ENCODE measurements at regions not wholly inside any gene's neighbourhood (a gene's known extent, or its start where the extent isn't known, plus 50 kb on each side); places are given as distances from the start of the nearest gene placed in this dataset.
"Not testable (repeated sequence)": the region's sequence is repeated elsewhere in the genome, so short reads cannot be mapped to it uniquely, and the experiment has no call there.

DNA sequence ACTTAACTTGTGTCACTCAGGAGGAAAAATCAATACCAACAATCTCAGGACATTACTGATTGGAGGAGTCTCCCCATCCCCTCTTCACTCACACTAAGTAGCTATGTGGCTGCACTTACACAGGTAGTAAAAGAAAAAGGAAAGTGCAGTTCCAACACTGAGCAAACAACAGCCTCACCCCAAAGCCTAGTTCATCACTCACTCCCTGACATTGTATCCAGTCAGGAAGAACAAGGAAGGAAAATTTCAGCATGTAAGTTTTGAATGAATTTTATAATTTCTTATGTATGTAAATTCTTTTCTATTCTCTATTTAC is 273.4 kb downstream of the IGSF11 start:
- no peak for DNase-seq

DNA sequence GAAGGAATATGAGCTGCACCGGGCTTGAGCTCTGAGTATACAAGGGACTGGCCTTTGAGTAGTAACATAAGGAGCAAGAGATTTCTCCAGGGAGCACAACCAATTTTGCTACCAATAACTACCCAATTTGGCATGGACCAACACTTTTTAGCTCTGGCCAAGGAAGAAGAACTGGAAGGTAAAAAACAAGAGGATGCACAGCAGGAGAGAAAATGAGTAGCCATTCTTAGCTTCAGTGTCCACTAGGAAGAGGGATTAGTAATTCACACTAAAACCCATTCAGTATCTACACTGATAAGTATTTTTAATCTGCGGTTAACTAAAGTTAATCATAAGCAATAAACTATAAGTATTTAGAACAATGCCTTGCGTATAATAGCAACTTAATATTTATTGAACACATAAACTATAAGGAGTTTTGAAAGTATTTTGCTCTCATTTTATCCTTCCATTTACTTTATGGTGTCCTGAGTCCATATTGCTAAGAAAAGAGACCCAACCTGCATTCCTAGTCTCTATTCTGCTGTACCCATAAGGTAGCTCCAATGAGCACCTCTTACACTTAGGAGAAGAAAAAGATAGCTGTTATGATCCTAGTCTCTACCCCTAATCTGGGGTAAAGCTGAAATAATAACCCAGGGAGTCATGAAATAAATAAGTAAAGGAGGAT is 268.9 kb downstream of the IGSF11 start:
- DNase-seq = no peak

DNA sequence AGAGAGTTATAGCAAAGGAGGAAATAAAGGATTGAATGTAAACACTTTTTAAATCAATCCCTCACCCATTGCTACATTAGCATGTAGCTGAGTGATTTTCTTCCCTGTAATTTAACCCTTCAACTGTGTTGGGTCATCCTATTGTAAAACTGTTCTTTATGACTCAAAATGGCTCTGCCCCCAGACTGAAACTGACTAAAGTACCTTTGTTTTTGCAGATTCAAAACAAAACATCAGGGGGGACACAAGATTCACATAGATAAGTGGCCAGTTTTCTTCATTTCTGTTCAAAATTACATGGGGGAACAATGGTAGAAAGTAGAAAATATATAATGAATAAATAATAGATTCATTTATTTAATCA is 268.4 kb downstream of the IGSF11 start:
- no peak for DNase-seq

DNA sequence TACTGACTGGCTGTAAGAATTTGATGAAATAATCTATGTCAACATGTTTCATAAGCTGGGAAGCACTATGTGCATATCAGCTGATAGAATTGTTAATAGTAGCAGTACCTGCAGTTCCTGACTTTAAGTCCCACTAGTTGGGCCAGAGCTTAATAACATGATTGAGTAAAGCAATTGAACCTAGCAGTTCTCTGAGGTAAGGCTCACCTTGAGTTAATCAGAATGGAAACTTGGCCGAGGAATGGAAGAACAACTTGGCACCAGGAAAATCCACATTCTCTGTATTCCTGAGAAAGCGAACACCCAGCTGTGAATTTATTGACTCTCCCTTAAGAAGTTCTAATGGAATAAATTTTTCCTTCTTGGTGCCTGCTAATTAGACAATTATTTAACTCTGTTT is 262.6 kb downstream of the IGSF11 start:
- no peak for DNase-seq

DNA sequence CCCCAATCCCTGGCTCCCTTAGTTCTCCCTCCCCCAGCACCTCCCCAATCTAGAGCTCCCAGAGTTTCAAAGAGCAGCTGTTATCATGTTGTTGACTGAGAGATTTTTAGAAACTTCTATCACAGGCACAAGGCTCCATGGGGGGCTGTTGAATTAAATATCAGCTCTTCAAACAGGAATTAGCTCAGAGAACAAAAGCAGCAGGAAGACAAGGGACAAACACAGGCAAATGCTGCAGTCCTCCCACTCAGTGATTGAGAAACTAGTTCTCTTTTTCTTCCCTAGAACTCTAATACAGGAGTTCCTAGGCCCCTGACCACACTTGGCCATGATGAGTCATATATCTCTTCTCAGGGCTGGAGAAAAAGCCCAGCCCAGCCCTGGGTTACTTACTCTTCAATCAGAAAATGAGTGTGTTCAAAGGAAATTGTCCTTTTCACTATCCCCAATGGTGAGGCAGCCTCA is 262.1 kb downstream of the IGSF11 start:
- DNase-seq = no peak

DNA sequence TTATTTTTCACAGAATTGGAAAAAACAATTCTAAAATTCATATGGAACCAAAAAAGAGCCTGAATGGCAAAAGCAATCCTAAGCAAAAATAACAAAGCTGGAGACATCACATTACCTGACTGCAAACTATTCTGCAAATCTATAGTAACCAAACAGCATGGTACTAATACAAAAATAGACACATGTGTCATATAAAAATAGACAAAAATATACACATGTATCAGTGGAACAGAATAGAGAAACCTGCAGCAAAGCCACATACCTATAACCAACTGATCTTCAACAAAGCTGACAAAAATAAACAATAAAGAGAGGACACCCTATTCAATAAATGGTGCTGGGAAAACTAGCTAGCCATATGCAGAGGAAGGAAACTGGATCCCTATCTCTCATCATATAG is 259.6 kb downstream of the IGSF11 start:
- DNase-seq = no peak

DNA sequence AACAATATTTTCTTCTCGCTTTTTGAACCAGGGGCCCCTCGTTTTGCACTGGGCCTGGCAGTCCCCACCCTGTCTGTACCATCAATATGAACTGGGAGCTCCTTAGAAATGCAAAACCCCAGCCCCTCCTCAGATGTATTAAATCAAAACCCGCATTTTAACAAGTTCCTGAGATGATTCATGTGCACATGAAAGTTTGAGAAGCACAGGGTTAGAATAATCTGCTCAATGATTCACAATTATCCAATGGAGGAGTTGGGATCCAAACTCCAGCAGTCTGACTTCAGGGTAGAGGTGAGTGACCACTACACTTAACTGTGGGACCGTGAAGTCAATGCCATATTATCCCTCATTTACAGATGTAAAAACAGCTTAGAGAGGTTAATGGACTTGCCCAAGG is 256.4 kb downstream of the IGSF11 start:
- no peak for DNase-seq

DNA sequence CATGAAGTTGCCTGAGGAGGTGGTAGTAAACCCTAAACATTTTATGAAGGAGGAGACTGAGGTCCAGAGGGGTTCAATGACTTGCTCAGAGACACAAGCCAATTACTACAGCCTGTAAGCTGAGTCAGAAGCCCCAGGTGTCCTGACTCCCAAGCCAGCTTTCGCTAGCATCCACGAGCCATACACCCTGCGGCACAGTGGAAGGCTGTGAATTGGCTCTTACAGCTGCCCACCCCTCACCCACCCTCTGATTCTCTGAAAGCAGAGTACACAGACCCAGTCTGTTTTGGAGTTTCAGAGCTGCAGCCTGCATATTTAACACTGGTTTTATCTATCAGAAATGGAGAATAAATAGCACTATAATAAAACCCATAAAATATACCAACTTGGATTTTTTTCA is 253.4 kb downstream of the IGSF11 start:
- DNase-seq = no peak

DNA sequence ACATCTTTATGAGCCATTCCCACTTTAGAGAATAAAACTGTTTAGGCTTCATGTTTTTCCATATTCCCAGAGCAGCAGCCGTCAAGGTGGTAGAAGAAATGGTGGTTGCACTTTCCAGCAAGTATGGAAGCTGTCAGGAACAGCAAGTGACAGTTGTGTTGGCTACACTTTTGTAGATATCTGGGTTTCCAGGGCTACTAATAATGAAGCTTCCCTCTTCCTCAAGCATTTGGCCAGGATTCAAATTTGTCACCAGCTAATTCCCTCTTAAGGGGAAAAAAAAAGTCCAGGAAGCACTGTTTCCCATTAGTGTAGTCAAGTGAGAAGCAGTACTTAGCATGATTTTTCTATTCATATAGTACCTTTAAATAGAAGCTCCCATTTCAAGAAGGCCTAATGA is 252.8 kb downstream of the IGSF11 start:
- DNase-seq = no peak

DNA sequence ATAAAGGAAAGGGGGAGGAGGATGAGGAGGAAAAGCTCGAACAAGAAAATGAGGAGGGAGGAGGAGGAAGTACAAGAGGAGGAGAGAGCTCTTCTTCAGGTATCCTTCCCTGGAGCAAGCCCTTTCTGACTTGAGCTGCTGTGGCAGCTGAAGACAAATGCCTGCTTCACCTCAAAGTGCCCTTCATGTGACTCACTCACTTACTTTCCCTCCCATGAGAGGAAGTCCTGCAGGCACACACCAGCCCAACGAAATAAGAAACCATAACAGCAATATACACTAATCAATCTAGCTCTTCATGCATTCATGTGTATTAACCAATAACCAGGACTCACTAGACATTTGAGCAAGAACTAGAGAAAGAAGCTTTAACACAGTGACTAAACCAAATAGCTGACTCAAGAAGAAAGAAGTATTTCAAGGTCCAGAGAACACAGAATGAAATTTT is 251.9 kb downstream of the IGSF11 start:
- DNase-seq = no peak

DNA sequence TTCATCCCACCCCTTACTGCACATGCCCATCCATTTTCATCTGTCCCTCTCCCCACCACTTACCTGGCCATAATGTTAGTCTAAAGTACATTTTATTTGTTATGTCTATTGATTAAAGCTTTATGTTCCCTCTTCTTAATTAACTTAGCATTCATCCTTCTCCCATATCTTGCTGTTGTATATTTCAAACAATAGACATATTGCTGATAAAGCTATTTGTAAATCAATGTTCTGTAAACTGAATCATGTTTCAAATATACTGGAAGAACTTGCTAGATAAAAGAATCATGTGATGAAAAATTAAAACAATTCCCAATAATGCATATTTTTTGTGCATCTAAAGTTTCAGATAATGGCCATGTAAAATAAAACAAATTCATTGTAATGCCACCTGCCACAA is 249.2 kb downstream of the IGSF11 start:
- no peak for DNase-seq

DNA sequence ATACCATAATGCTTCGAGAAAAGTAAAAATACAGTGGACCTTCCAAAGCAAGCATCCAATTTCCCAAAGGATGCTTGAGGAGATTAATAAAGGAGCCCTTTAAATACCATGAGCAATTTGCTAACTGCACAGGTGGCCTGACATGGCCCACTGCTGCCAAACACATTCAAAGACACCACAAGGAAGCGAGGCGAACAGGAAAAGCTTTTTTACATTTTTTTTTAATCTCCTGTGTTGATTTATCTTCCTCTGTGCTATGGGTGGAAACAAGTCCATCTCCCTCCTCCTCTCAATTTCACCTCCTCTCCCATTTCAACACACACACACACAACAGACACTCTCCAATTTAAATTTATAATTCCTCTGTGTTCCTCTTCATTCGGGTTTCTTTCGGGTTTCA is 243.4 kb downstream of the IGSF11 start:
- no peak for DNase-seq

DNA sequence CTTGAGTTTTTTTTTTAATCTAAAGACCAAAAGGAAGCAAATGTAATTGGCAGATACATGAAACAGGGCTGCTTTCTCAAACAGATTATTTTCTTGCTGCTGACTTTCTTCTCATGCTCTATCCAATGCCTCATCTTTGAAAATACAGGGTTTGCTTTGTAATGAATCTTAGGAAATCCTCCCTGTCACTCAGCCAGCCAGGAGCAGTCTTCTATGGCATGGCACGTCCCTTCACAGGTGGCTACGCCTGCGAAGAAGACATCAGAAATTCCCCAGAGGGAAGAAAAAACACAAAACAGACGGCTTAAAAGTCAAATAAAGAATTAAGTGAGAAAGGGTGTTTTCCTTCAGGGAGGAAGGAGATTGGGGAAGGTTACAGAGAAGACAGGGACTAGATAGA is 242.5 kb downstream of the IGSF11 start:
- DNase-seq = no peak

DNA sequence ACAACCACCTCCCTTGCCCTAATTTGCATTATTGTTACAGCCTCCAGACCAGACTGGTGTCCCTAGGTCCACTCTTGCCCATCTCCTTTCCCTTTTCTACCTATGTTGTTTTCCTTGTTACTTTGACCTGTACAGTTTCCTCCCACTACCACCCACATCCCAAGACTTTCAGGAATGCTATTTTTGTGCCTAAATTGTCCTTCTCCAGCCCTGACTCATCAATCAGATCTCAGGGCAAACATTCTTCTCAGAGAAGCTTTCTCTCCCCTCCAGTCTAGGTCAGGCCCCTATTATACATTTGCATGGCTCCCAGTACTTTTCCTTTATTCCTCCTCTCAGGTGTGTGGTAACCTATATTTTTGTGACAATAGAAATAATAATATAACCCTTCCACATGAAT is 241.5 kb downstream of the IGSF11 start:
- DNase-seq = no peak

DNA sequence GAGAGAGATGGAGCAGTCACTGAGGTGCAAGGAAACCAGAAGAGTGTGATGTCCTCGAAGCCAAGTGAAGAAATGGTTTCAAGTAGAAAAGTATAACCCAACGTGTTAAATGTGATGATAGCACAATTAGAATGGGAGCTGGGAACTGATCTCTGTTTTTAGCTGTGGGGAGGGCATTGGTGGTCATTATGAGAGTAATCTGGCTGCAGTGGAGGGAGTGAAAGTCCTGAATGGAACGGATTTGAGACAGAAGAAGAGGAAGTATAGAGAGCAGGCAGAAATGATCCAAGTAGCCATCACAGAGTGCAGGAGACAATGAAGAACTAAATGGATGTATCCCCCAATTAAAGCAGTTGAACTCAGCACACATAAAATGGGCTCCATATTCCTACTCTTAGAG is 235.3 kb downstream of the IGSF11 start:
- DNase-seq = no peak

DNA sequence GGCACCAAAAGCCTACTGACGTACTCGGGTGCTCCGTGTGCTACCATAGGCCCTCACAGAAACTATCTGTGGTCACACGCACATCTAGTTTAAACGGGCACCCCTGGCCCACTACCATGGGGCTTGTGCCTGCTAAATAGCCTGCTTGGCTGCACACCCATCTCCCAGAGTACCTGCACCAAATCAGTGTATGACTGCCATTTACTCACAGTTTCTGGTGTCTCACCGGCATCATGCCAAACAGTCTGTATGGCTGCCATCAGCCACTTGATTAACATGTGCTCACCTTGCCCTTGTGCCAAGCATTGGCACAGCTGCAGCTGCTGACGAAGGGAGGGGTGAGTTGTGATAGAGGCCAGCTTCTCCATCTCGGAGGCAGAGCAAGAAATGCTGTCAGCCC is 232.7 kb downstream of the IGSF11 start:
- DNase-seq = no peak

DNA sequence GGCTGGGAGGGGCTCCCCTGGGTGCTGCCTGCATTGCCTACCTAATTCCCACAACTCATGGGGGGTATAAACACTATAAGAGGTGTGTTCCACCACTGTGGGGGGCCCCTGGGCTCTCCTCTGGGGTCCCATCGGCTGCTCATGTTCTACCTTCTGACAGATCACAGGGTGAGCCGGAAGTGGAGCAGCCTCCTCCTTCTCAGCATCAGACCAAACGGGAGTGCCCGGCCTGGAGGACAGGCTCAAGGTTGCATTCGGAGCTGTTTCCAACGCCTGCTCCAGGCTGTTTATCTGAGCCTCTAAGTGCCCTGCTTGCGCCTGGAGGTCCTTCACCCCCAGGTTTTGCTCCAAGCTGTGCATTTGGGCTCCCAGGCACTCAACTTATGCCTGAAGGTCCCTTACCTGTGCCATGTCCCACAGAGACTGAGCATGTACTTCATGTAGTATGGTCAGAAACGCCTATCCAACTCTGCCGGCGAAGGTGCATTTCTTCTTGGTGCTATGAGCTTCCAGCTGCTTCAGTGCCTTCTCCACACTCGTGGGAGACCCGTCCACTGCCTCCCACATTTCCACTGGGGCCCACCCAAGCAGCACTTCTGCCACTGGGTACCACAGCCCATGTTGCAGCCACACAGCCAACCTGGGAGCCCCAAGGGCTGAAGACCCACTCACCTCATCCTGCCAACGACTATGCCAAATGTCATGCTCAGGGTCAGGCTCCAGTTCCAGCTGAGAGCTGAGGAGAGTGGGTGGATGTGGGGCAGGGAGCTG is 232.1 kb downstream of the IGSF11 start:
- no peak for DNase-seq

DNA sequence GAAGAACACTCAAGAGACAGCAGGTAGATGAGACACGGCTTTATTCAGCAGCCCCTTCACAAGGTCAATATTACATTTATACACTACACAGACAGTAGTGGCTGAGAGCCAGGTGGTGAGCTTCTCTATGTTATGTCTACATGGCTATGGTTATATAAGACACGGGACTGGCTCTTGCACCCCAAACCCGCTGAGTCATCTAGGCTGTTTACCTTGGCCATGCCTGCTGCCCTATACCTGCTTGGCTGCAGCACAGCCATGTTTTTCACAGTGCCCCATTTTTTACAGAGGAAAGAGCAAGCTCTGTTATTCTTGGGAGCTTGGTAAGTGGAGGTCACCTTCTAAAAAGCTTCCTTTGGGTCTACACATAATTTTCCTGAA is 231.6 kb downstream of the IGSF11 start:
- DNase-seq = no peak

DNA sequence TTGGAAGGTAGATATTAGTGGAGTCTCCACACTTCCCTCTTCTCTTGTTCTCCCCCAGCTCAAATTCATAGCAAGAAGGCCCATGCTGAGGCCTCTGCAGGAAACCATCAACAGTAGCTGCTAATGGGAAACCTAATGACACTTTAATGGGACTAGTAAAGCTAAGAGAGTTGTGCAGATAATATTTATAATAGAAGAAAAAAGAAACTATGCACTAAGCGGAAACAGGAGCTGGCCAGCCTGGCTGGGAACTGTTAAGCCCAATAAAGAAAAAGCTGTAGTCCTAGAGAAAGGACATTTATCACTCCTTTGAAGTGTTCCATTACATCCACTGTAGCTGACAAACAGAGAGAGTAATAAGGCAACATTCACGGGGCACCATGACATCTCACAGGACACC is 229.6 kb downstream of the IGSF11 start:
- no peak for DNase-seq

DNA sequence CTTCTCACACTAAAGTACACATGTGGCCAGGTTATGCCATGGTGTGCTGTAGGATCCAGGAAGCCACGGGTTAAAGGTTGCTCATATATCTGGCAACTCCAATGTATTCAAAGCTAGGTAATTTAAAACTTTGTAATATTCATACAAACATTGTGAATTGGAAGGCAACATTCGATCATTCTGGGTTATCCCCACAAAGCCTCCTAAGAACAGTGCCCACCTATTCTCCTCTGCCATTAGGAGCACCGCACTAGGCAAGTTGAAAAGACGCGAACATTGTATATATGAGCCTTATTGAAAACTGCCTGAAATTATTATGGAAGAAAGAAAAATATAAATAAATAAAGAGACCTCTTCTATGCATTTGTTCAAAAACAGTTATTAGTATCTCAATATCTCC is 228.2 kb downstream of the IGSF11 start:
- no peak for DNase-seq

DNA sequence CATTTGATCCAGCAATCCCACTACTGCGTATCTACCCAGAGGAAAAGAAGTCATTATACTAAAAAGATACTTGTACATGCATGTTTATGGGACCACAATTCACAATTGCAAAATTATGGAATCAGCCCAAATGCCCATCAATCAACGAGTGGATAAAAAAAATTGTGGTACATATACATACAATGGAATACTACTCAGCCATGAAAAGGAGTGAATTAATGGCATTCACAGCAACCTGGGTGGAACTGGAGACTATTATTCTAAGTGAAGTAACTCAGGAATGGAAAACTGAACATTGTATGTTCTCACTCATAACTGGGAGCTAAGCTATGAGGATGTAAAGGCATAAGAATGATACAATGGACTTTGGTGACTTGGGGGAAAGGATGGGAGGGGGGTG is 227.3 kb downstream of the IGSF11 start:
- not testable (repeated sequence) for DNase-seq

DNA sequence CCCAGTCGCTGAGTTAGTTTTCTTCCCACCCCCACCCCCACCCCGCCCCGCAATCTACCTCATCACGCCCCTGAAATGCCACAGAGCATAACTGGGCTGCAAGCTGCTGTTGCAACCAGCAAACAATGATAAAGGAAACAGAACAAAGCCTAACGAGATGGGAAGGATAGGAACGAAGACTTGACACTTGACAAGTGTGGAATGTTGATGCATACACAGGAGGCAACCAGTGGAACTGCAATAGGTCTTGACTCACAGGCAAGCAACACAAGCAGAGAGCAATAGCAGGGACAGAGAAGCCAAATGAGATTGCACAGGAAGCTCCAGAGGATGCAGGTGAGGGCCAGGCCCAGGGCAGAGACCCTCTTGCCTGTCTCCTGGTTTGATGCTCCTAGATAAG is 225.9 kb downstream of the IGSF11 start:
- no peak for DNase-seq

DNA sequence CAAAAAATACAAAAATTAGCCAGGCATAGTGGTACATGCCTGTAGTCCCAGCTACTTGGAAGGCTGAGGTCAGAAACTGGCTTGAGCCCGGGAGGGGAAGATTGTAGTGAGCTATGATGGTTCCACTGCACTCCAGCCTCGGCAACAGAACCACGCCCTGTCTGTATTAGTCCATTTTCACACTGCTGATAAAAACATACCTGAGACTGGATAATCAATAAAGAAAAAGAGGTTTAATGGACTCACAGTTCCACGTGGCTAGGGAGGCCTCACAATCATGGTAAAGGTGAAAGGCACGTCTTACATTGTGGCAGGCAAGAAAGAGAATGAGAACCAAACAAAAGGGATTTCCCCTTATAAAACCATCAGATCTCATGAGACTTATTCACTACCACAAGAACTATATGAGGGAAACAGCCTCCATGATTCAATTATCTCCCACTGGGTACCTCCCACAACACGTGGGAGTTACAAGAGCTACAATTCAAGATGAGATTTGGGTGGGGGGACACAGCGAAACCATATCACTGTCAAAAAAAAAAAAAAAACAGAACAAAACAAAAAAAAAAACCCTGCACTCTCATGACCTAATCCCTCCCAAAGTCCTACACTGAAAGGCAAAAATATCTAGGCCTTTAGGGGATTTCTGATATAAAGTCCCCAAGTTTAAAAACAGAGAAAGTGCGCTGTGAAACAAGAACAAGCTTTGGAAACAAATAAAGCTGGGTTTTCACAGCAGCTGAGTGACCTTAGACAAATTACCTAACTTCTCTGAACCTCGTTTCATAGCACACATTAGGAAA is 224.7 kb downstream of the IGSF11 start:
- DNase-seq = no peak

DNA sequence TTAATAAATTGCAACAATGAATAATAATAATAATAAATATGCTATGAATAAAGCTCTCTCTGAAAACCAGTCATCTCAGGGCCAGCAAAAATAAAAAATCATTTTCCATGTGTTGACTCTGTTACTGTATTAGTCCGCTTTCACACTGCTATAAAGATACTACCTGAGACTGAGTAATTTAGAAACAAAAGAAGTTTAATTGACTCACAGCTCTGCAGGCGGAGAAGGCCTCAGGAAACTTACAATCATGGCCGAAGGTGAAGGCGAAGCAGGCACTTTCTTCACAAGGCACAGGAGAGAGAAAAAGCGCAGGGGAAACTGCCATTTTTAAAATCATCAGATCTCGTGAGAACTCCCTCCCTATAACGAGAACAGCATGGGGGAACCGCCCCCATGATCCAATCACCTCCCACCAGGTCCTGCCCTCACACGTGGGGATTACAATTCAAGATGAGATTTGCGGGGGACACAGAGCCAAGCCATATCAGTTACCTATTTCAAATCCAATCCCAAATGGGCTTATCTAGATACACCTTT is 224.1 kb downstream of the IGSF11 start:
- no peak for DNase-seq

Data from 8988T (cell line).